ENCODE measurements at regions not wholly inside any gene's neighbourhood (a gene's known extent, or its start where the extent isn't known, plus 50 kb on each side); places are given as distances from the start of the nearest gene placed in this dataset.

GRCh38 chr2:78065366-78065765, 543.2 kb upstream of the LRRTM4 start:
- Histone ChIP-seq H3K36me3 (replicated peaks in 1 of 2; ENCODE audit: control insufficient read depth in 1 of 2, insufficient read depth in 2 of 2, low read length in 2 of 2) (no peaks in the 10 kb centered on the region), H3K79me2 (ENCODE audit: insufficient read depth, low read length) (no peaks in the 10 kb centered on the region), H4K20me1 (ENCODE audit: insufficient read depth, low read length) (no peaks in the 10 kb centered on the region), H2AFZ (ENCODE audit: low read length) (no peak overlapping the region), H3K4me3 (replicated peaks in 1 of 3; ENCODE audit: insufficient read depth in 1 of 3, low read depth in 2 of 3, low read length in 3 of 3) (no peak overlapping the region), H3K9me3 (ENCODE audit: low read length) (no peaks in the 10 kb centered on the region), H3K27ac (ENCODE audit: extremely low read length, insufficient read depth, low read length) (no peak overlapping the region), H3K27me3 (ENCODE audit: control insufficient read depth in 1 of 2, insufficient read depth in 2 of 2, low read length in 2 of 2) (no peaks in the 10 kb centered on the region), H3K9ac (ENCODE audit: insufficient read depth, low read depth, low read length) (no peak overlapping the region), H3K4me1 (ENCODE audit: insufficient read depth, low read length) (no peaks in the 10 kb centered on the region), H3K4me2 (ENCODE audit: low read depth, low read length) (no peak overlapping the region)
- no peak for TF ChIP-seq ZNF775 (CRISPR knock-in tag; IDR thresholded peaks at IDR 0.05; ENCODE audit: borderline replicate concordance)
- TF ChIP-seq ZNF639 (CRISPR knock-in tag; conservative IDR thresholded peaks at IDR 0.05) = no peak
- 86% methylated on average over 3 of the region's 3 CpGs for WGBS (ENCODE audit: low lambda C conversion rate)
- FAIRE-seq (no peak), DNase-seq (ENCODE audit: low spot score) (no peak), ATAC-seq (no peak)
- ChIA-PET CTCF (ENCODE audit: low intra/inter-chr PET ratio, low total read pairs) (no interaction called here), POLR2A (no interaction called here)
- intact Hi-C loops (cut with micrococcal nuclease; ENCODE audit: unreplicated experiment) = no loop called here
- no TSS peak for BruUV-seq (replicated peaks)
- in situ Hi-C loops (cut with HindIII; ENCODE audit: extremely low pct_ligation_motif_present, low pct_unique_long_range_greater_than_20kb) = no loop called here

GRCh38 chr2:78068808-78069207, 546.6 kb upstream of the LRRTM4 start:
- H3K4me1 ChIP-seq (ENCODE audit: insufficient read depth, low read length) = no peaks in the 10 kb centered on the region
- no peak overlapping the region for H3K27ac ChIP-seq (ENCODE audit: extremely low read length, insufficient read depth, low read length)
- H3K36me3 ChIP-seq (replicated peaks in 1 of 2; ENCODE audit: control insufficient read depth in 1 of 2, insufficient read depth in 2 of 2, low read length in 2 of 2) = no peaks in the 10 kb centered on the region
- no peak for DNase-seq (ENCODE audit: low spot score)
- H4K20me1 ChIP-seq (ENCODE audit: insufficient read depth, low read length) = no peaks in the 10 kb centered on the region
- no peak overlapping the region for H2AFZ ChIP-seq (ENCODE audit: low read length)
- TF ChIP-seq MED13 (CRISPR knock-in tag; IDR thresholded peaks at IDR 0.05) (no peak), ATF6 (CRISPR knock-in tag; conservative IDR thresholded peaks at IDR 0.05) (no peak), CC2D1A (CRISPR knock-in tag; IDR thresholded peaks at IDR 0.05) (no peak), TFDP2 (CRISPR knock-in tag; IDR thresholded peaks at IDR 0.05) (no peak), ASH2L (IDR thresholded peaks at IDR 0.05; ENCODE audit: insufficient read length, low read depth, low read length) (no peak), SKIL (CRISPR knock-in tag; IDR thresholded peaks at IDR 0.05; ENCODE audit: borderline replicate concordance) (no peak), ZMYM4 (CRISPR knock-in tag; IDR thresholded peaks at IDR 0.05) (no peak)
- H3K79me2 ChIP-seq (ENCODE audit: insufficient read depth, low read length) = no peaks in the 10 kb centered on the region
- BruUV-seq (replicated peaks) = no TSS peak
- POLR2A ChIA-PET = no interaction called here
- CTCF ChIA-PET (ENCODE audit: low intra/inter-chr PET ratio, low total read pairs) = no interaction called here
- no peaks in the 10 kb centered on the region for H3K27me3 ChIP-seq (ENCODE audit: control insufficient read depth in 1 of 2, insufficient read depth in 2 of 2, low read length in 2 of 2)
- intact Hi-C loops (cut with micrococcal nuclease; ENCODE audit: unreplicated experiment) = no loop called here
- H3K9ac ChIP-seq (ENCODE audit: insufficient read depth, low read depth, low read length) = no peak overlapping the region
- in situ Hi-C loops (cut with HindIII; ENCODE audit: extremely low pct_ligation_motif_present, low pct_unique_long_range_greater_than_20kb) = no loop called here
- no peak overlapping the region for H3K4me2 ChIP-seq (ENCODE audit: low read depth, low read length)
- ATAC-seq = no peak
- FAIRE-seq = no peak
- H3K4me3 ChIP-seq (replicated peaks in 1 of 3; ENCODE audit: insufficient read depth in 1 of 3, low read depth in 2 of 3, low read length in 3 of 3) = no peak overlapping the region
- H3K9me3 ChIP-seq (ENCODE audit: low read length) = no peaks in the 10 kb centered on the region

Data from HepG2 (cell line).